ENCODE measurements at regions not wholly inside any gene's neighbourhood (a gene's known extent, or its start where the extent isn't known, plus 50 kb on each side); places are given as distances from the start of the nearest gene placed in this dataset.

GRCh38 chr19:31548941-31549340 is 199.7 kb upstream of the TSHZ3 start:
- TF ChIP-seq, protein P1, sequence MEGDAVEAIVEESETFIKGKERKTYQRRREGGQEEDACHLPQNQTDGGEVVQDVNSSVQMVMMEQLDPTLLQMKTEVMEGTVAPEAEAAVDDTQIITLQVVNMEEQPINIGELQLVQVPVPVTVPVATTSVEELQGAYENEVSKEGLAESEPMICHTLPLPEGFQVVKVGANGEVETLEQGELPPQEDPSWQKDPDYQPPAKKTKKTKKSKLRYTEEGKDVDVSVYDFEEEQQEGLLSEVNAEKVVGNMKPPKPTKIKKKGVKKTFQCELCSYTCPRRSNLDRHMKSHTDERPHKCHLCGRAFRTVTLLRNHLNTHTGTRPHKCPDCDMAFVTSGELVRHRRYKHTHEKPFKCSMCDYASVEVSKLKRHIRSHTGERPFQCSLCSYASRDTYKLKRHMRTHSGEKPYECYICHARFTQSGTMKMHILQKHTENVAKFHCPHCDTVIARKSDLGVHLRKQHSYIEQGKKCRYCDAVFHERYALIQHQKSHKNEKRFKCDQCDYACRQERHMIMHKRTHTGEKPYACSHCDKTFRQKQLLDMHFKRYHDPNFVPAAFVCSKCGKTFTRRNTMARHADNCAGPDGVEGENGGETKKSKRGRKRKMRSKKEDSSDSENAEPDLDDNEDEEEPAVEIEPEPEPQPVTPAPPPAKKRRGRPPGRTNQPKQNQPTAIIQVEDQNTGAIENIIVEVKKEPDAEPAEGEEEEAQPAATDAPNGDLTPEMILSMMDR (IDR thresholded peaks at IDR 0.05), result peak in 4 of 5 experiments; percentile 17 to 39 (median 34)
- TF ChIP-seq POLR2AphosphoS5 (IDR thresholded peaks at IDR 0.05), result no peak
- intact Hi-C loops (cut with DNase I; ENCODE audit: low total_unique reads), result no loop called here

GRCh38 chr19:31553112-31553845 is 204.0 kb upstream of the TSHZ3 start:
- no peak overlapping the region for H3K4me3 ChIP-seq
- DNase-seq, result no peak
- no peaks in the 10 kb centered on the region for H3K27me3 ChIP-seq
- in situ Hi-C loops (cut with MboI; ENCODE audit: low pct_ligation_motif_present in 1 of 4, low pct_unique_long_range_greater_than_20kb in 1 of 4, low sequenced_read_pairs in 3 of 4) (no loop called here), intact Hi-C loops (cut with DNase I; ENCODE audit: low total_unique reads) (no loop called here)
- H3K27ac ChIP-seq, result peak overlapping the region; percentile 26 to 58 (median 42)
- H3K9me3 ChIP-seq, result no peaks in the 10 kb centered on the region
- WGBS, 2 donors (ENCODE audit: low coverage in 1 of 2), result 56 to 68% methylated on average over 3 to 9 of the region's 9 CpGs
- TF ChIP-seq POLR2AphosphoS5 (IDR thresholded peaks at IDR 0.05) (no peak), EP300 (IDR thresholded peaks at IDR 0.05; ENCODE audit: low read depth) (no peak), POLR2A (IDR thresholded peaks at IDR 0.05) (no peak)
- TF ChIP-seq, protein P1 (IDR thresholded peaks at IDR 0.05), result no peak
- no peaks in the 10 kb centered on the region for H3K36me3 ChIP-seq
- H3K4me1 ChIP-seq, result no peaks in the 10 kb centered on the region

More at GRCh38 chr19:31548941-31549340, 199.7 kb upstream of the TSHZ3 start:
- no peak overlapping the region for H3K27ac ChIP-seq
- DNase-seq, result no peak
- in situ Hi-C loops (cut with MboI; ENCODE audit: low pct_ligation_motif_present in 1 of 4, low pct_unique_long_range_greater_than_20kb in 1 of 4, low sequenced_read_pairs in 3 of 4), result no loop called here
- no peak overlapping the region for H3K4me3 ChIP-seq
- no peaks in the 10 kb centered on the region for H3K9me3 ChIP-seq
- no peaks in the 10 kb centered on the region for H3K36me3 ChIP-seq
- H3K27me3 ChIP-seq, result no peaks in the 10 kb centered on the region
- WGBS, 2 donors (ENCODE audit: low coverage in 1 of 2), result 69 to 78% methylated on average over 3 to 4 of the region's 4 CpGs
- H3K4me1 ChIP-seq, result no peaks in the 10 kb centered on the region

GRCh38 chr19:31553846-31554215 is 204.6 kb upstream of the TSHZ3 start:
- DNase-seq, result peak; percentile 19
- H3K4me3 ChIP-seq, result no peak overlapping the region
- TF ChIP-seq, protein P1 (IDR thresholded peaks at IDR 0.05), result no peak
- no peak for TF ChIP-seq EP300 (IDR thresholded peaks at IDR 0.05; ENCODE audit: low read depth)
- no peak for TF ChIP-seq POLR2AphosphoS5 (IDR thresholded peaks at IDR 0.05)
- no peak for TF ChIP-seq POLR2A (IDR thresholded peaks at IDR 0.05)
- no peaks in the 10 kb centered on the region for H3K36me3 ChIP-seq
- no peaks in the 10 kb centered on the region for H3K27me3 ChIP-seq
- in situ Hi-C loops (cut with MboI; ENCODE audit: low pct_ligation_motif_present in 1 of 4, low pct_unique_long_range_greater_than_20kb in 1 of 4, low sequenced_read_pairs in 3 of 4) (no loop called here), intact Hi-C loops (cut with DNase I; ENCODE audit: low total_unique reads) (no loop called here)
- 64 to 73% methylated on average over 6 to 8 of the region's 8 CpGs for WGBS, 2 donors (ENCODE audit: low coverage in 1 of 2)
- no peaks in the 10 kb centered on the region for H3K9me3 ChIP-seq
- peak overlapping the region; percentile 20 to 58 (median 45) for H3K27ac ChIP-seq
- no peaks in the 10 kb centered on the region for H3K4me1 ChIP-seq

DNA sequence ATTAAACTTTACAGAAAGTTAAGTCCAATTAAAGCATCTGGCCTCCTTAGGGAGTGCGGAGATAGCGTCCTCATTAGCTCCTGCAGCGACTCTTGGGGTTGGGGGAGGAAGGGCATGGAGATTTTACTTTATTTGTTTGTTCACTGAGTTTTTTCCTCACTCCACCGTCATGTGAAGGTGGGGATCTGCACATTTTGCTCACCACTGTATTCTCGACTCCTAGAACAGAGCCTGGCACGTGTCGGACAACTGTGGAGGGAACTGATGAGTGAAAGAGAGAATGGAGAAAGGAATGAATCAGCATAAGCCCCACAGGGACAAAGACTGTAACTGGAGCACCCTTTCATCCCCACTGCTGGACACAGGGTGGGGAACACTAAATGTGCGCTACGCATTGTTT is 205.1 kb upstream of the TSHZ3 start:
- Histone ChIP-seq H3K4me1 (no peaks in the 10 kb centered on the region), H3K27me3 (no peaks in the 10 kb centered on the region), H3K36me3 (no peaks in the 10 kb centered on the region), H3K9me3 (no peaks in the 10 kb centered on the region), H3K27ac (peak overlapping the region in 2 of 4 donors; percentile 9 to 20), H3K4me3 (no peak overlapping the region)
- DNase-seq, result no peak
- in situ Hi-C loops (cut with MboI; ENCODE audit: low pct_ligation_motif_present in 1 of 4, low pct_unique_long_range_greater_than_20kb in 1 of 4, low sequenced_read_pairs in 3 of 4) (no loop called here), intact Hi-C loops (cut with DNase I; ENCODE audit: low total_unique reads) (no loop called here)
- TF ChIP-seq POLR2A (IDR thresholded peaks at IDR 0.05) (no peak), EP300 (IDR thresholded peaks at IDR 0.05; ENCODE audit: low read depth) (no peak), POLR2AphosphoS5 (IDR thresholded peaks at IDR 0.05) (no peak)
- TF ChIP-seq, protein P1 (IDR thresholded peaks at IDR 0.05), result no peak
- 70 to 75% methylated on average over 8 to 9 of the region's 9 CpGs for whole genome bisulfite sequencing, 2 donors (ENCODE audit: low coverage in 1 of 2)

Measured in transverse colon (tissue), 4 donors.